ENCODE measurements at regions not wholly inside any gene's neighbourhood (a gene's known extent, or its start where the extent isn't known, plus 50 kb on each side); places are given as distances from the start of the nearest gene placed in this dataset.

DNA sequence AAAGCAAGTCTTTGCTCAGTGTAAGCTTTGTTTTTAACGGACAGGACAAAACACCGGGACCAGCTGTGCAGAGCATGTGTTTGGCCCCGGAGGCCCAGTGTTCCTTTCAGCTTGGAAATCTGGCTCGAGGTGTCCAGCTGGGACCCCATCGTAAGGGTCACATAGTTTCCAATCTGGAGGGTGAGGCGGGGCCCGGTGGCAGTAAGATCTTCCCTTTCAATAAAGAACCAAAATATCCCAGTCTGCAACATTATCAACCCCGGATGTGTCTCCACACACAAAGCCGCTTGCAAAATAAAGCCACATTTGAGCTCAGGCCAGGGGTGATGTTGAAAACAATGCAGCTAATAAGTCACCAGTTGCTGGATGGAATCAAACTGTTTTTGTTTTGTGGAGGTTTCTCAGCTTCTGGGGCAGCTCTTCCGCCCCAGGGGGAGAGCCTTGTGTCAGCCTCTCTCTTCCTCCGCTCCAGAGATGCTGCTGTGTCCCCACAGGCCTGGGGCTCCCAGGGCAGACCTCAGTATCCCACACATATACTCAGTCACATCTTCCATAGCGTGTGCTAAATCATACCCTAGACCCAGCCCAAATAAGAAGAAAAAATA is 138.6 kb upstream of the GLI2 start:
- TF ChIP-seq, protein P1, sequence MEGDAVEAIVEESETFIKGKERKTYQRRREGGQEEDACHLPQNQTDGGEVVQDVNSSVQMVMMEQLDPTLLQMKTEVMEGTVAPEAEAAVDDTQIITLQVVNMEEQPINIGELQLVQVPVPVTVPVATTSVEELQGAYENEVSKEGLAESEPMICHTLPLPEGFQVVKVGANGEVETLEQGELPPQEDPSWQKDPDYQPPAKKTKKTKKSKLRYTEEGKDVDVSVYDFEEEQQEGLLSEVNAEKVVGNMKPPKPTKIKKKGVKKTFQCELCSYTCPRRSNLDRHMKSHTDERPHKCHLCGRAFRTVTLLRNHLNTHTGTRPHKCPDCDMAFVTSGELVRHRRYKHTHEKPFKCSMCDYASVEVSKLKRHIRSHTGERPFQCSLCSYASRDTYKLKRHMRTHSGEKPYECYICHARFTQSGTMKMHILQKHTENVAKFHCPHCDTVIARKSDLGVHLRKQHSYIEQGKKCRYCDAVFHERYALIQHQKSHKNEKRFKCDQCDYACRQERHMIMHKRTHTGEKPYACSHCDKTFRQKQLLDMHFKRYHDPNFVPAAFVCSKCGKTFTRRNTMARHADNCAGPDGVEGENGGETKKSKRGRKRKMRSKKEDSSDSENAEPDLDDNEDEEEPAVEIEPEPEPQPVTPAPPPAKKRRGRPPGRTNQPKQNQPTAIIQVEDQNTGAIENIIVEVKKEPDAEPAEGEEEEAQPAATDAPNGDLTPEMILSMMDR (IDR thresholded peaks at IDR 0.05): no peak
- TF ChIP-seq EZH2phosphoT487 (IDR thresholded peaks at IDR 0.05): no peak
